Chondrocyte (in vitro differentiated cells): ENCODE measurements at regions not wholly inside any gene's neighbourhood (a gene's known extent, or its start where the extent isn't known, plus 50 kb on each side); places are given as distances from the start of the nearest gene placed in this dataset.

Source experiments
- DNase-seq: peaks from one replicate; pipeline ENCODE4 v3.0.0; 2021; ENCODE audit warnings: mixed read lengths, low spot score
- H3K27ac Mint-ChIP-seq: one replicate; pipeline ENCODE4 v1.8.0; 2021; ENCODE audit warnings: mild to moderate bottlenecking, moderate library complexity, mixed read lengths; ENCODE audit not compliant: unreplicated experiment
- H3K27me3 Mint-ChIP-seq: 2 replicates; pipeline ENCODE4 v1.8.0; 2021; ENCODE audit warnings: low read depth, mixed read lengths
- H3K36me3 Mint-ChIP-seq: 2 replicates; pipeline ENCODE4 v1.8.0; 2021; ENCODE audit warnings: low read depth, mixed read lengths
- H3K4me1 Mint-ChIP-seq: 2 replicates; pipeline ENCODE4 v1.8.0; 2021; ENCODE audit warnings: low read depth, mild to moderate bottlenecking, mixed read lengths
- H3K4me3 Mint-ChIP-seq: one replicate; pipeline ENCODE4 v1.8.0; 2021; ENCODE audit warnings: mild to moderate bottlenecking, moderate library complexity, mixed read lengths; ENCODE audit not compliant: unreplicated experiment
- H3K9me3 Mint-ChIP-seq: 2 replicates; pipeline ENCODE4 v1.8.0; 2021; ENCODE audit warnings: low read depth, mixed read lengths
- CTCF ChIP-seq: fragments of 200-600 bp; sonication (generic); IDR thresholded peaks from 2 replicates; pipeline ENCODE4 v1.5.0; 2021; ENCODE audit warnings: antibody characterized with exemption, mild to moderate bottlenecking, moderate library complexity

- no peak for TF ChIP-seq CTCF
- Mint-ChIP-seq H3K36me3 (no peaks in the 10 kb centered on the region), H3K9me3 (no peaks in the 10 kb centered on the region), H3K27ac (no peak overlapping the region), H3K4me1 (no peaks in the 10 kb centered on the region), H3K4me3 (no peak overlapping the region), H3K27me3 (no peaks in the 10 kb centered on the region)
- DNase-seq, result no peak
Measured at GRCh38 chr17:15177343-15177742, 87.8 kb downstream of the PMP22 start.

GRCh38 chr17:15175356-15175755 is 89.8 kb downstream of the PMP22 start:
- no peaks in the 10 kb centered on the region for H3K9me3 Mint-ChIP-seq
- H3K4me1 Mint-ChIP-seq, result peaks cover 9% of the 10 kb centered on the region
- H3K27me3 Mint-ChIP-seq, result no peaks in the 10 kb centered on the region
- DNase-seq, result no peak
- H3K36me3 Mint-ChIP-seq, result no peaks in the 10 kb centered on the region
- no peak overlapping the region for H3K4me3 Mint-ChIP-seq
- TF ChIP-seq CTCF, result no peak
- H3K27ac Mint-ChIP-seq, result no peak overlapping the region

- peak; percentile 91 for TF ChIP-seq CTCF
- Mint-ChIP-seq H3K4me3 (no peak overlapping the region), H3K36me3 (no peaks in the 10 kb centered on the region), H3K4me1 (peaks cover 15% of the 10 kb centered on the region), H3K27ac (no peak overlapping the region), H3K27me3 (no peaks in the 10 kb centered on the region), H3K9me3 (no peaks in the 10 kb centered on the region)
- DNase-seq, result no peak
Measured at GRCh38 chr17:15171167-15172047, 93.7 kb downstream of the PMP22 start.

GRCh38 chr17:15169676-15170075 is 95.5 kb downstream of the PMP22 start:
- H3K4me3 Mint-ChIP-seq, result no peak overlapping the region
- H3K9me3 Mint-ChIP-seq, result no peaks in the 10 kb centered on the region
- H3K4me1 Mint-ChIP-seq, result peaks cover 15% of the 10 kb centered on the region
- H3K36me3 Mint-ChIP-seq, result no peaks in the 10 kb centered on the region
- no peaks in the 10 kb centered on the region for H3K27me3 Mint-ChIP-seq
- no peak overlapping the region for H3K27ac Mint-ChIP-seq
- TF ChIP-seq CTCF, result no peak
- no peak for DNase-seq

- H3K36me3 Mint-ChIP-seq, result no peaks in the 10 kb centered on the region
- H3K27ac Mint-ChIP-seq, result no peak overlapping the region
- H3K4me3 Mint-ChIP-seq, result no peak overlapping the region
- H3K4me1 Mint-ChIP-seq, result peaks cover 15% of the 10 kb centered on the region
- TF ChIP-seq CTCF, result no peak
- DNase-seq, result no peak
- no peaks in the 10 kb centered on the region for H3K9me3 Mint-ChIP-seq
- H3K27me3 Mint-ChIP-seq, result no peaks in the 10 kb centered on the region
Measured at GRCh38 chr17:15168379-15168778, 96.7 kb downstream of the PMP22 start.
